ENCODE measurements at regions not wholly inside any gene's neighbourhood (a gene's known extent, or its start where the extent isn't known, plus 50 kb on each side); places are given as distances from the start of the nearest gene placed in this dataset.
"Not testable (repeated sequence)": the region's sequence is repeated elsewhere in the genome, so short reads cannot be mapped to it uniquely, and the experiment has no call there.

DNA sequence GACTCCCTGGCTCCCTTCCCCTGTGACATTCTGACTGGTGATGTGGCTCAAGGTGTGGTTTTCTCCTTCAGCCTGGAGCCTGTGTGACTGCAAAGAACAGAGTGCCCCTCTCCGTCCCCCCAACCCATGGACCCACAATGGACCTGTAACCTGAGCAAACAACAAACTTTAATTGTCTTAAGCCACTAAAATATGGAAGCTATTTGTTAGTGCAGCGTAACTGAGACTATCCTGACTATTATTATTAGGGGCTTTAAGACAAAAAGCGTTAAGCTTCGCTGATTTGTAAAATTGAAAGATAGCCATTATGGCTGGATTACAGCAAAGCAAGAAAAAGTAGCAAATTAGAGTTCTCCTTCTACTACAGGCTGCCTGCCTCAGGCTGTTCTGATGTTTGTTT is 426.9 kb downstream of the STK39 start:
- TF ChIP-seq, protein P1, sequence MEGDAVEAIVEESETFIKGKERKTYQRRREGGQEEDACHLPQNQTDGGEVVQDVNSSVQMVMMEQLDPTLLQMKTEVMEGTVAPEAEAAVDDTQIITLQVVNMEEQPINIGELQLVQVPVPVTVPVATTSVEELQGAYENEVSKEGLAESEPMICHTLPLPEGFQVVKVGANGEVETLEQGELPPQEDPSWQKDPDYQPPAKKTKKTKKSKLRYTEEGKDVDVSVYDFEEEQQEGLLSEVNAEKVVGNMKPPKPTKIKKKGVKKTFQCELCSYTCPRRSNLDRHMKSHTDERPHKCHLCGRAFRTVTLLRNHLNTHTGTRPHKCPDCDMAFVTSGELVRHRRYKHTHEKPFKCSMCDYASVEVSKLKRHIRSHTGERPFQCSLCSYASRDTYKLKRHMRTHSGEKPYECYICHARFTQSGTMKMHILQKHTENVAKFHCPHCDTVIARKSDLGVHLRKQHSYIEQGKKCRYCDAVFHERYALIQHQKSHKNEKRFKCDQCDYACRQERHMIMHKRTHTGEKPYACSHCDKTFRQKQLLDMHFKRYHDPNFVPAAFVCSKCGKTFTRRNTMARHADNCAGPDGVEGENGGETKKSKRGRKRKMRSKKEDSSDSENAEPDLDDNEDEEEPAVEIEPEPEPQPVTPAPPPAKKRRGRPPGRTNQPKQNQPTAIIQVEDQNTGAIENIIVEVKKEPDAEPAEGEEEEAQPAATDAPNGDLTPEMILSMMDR (IDR thresholded peaks at IDR 0.05; ENCODE audit: low read depth, low read length, missing control alignments): no peak
- no peak for DNase-seq (ENCODE audit: low read depth)
- H3K4me3 ChIP-seq (ENCODE audit: low read depth, low read length): no peak overlapping the region

DNA sequence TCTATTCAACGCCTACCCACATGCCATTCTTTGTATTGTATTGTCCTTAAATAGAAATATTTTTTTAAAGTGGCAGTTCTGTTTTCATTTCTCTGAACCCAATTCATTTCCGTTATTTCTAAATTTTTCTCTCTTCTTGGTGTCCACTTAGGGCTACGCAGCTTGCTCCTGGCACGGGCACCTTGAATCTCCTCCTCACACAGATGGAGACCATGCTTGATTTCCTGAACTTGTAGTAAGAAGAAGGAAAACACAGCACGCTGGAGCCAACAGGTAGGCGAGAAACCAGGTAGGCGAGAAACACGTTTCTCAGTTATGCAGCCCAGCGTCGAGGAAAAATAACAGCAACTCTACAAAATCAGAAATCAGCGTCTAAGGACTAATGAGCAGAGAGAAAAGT is 428.9 kb downstream of the STK39 start:
- H3K4me3 ChIP-seq (ENCODE audit: low read depth, low read length): no peak overlapping the region
- DNase-seq (ENCODE audit: low read depth): no peak
- TF ChIP-seq, protein P1 (IDR thresholded peaks at IDR 0.05; ENCODE audit: low read depth, low read length, missing control alignments): no peak

DNA sequence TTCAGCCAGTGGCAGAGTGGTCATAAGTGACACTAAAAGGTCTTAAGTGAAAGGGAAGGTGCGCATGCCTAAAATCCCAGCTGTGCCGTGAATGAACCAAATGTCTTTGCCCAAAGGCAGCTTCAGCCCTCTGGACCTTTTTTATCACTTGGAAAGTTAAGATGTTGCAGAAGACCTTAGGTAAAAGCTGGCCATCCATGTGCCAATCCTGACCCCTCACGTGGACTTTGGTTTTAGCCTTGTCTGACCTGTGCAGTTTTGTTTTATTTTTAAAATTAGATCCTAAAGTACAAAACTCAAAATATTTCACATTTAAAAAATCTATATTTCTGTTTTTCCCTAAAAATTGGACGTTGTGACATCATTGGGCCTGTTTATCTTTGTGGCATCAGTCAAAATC is 429.5 kb downstream of the STK39 start:
- no peak overlapping the region for H3K4me3 ChIP-seq (ENCODE audit: low read depth, low read length)
- TF ChIP-seq, protein P1 (IDR thresholded peaks at IDR 0.05; ENCODE audit: low read depth, low read length, missing control alignments): no peak
- no peak for DNase-seq (ENCODE audit: low read depth)

DNA sequence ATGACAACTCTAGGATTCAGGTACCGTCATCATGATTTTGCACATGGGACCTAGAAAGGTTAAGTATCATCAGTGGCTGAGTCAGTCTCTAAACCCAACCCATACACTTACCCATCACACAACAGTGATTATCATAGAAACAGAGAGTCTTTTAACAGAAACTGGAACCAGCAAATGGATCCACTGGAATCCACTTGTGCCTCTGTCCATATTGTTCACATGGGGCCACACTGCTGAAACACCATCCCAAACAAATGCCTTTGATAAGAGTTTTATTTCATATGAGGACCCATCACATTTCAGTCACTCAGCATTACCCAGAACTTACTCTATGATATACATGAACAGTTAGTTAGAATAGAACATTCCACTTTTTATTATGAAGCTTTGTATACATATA is 430.0 kb downstream of the STK39 start:
- H3K4me3 ChIP-seq (ENCODE audit: low read depth, low read length): no peak overlapping the region
- TF ChIP-seq, protein P1 (IDR thresholded peaks at IDR 0.05; ENCODE audit: low read depth, low read length, missing control alignments): no peak
- no peak for DNase-seq (ENCODE audit: low read depth)

- no peak for DNase-seq (ENCODE audit: low read depth)
- TF ChIP-seq, protein P1 (IDR thresholded peaks at IDR 0.05; ENCODE audit: low read depth, low read length, missing control alignments): no peak
- no peak overlapping the region for H3K4me3 ChIP-seq (ENCODE audit: low read depth, low read length)
Observed at GRCh38 chr2:167816874-167817290, 430.5 kb downstream of the STK39 start.

GRCh38 chr2:167814881-167815718 is 432.3 kb downstream of the STK39 start:
- TF ChIP-seq, protein P1 (IDR thresholded peaks at IDR 0.05; ENCODE audit: low read depth, low read length, missing control alignments): no peak
- H3K4me3 ChIP-seq (ENCODE audit: low read depth, low read length): no peak overlapping the region
- no peak for DNase-seq (ENCODE audit: low read depth)

GRCh38 chr2:167814482-167814880 is 432.9 kb downstream of the STK39 start:
- not testable (repeated sequence) for DNase-seq (ENCODE audit: low read depth); H3K4me3 ChIP-seq (ENCODE audit: low read depth, low read length)

DNA sequence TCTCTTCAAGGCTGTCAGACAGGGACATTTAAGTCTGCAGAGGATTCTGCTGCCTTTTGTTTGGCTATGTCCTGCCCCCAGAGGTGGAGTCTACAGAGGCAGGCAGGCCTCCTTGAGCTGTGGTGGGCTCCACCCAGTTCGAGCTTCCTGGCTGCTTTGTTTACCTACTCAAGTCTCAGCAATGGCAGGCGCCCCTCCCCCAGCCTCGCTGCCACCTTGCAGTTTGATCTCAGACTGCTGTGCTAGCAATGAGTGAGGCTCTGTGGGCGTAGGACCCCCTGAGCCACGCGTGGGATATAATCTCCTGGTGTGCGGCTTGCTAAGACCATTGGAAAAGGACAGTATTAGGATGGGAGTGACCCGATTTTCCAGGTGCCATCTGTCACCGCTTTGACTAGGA is 437.6 kb downstream of the STK39 start:
- H3K4me3 ChIP-seq (ENCODE audit: low read depth, low read length); DNase-seq (ENCODE audit: low read depth): not testable (repeated sequence)

Data from GM12864 (cell line).